CD1c-positive myeloid dendritic cell (primary cell): ENCODE measurements at regions not wholly inside any gene's neighbourhood (a gene's known extent, or its start where the extent isn't known, plus 50 kb on each side); places are given as distances from the start of the nearest gene placed in this dataset.
"Not testable (repeated sequence)": the region's sequence is repeated elsewhere in the genome, so short reads cannot be mapped to it uniquely, and the experiment has no call there.

Experiments
- DNase-seq: peaks from one replicate; pipeline ENCODE4 v3.0.0-alpha.2; 2016; ENCODE audit errors: extremely low spot score

GRCh38 chr10:4638099-4638498 is 187.9 kb upstream of the AKR1E2 start:
- no peak for DNase-seq

- no peak for DNase-seq
Measured at GRCh38 chr10:4637657-4638056, 188.3 kb upstream of the AKR1E2 start.

- DNase-seq = no peak
Measured at GRCh38 chr10:4635883-4636282, 190.1 kb upstream of the AKR1E2 start.

- no peak for DNase-seq
Measured at GRCh38 chr10:4635388-4635787, 190.6 kb upstream of the AKR1E2 start.

- DNase-seq = no peak
Measured at GRCh38 chr10:4633776-4634175, 192.2 kb upstream of the AKR1E2 start.

- DNase-seq = no peak
Measured at GRCh38 chr10:4633186-4633585, 192.8 kb upstream of the AKR1E2 start.

- DNase-seq = no peak
Measured at GRCh38 chr10:4632757-4633156, 193.2 kb upstream of the AKR1E2 start.

- no peak for DNase-seq
Measured at GRCh38 chr10:4626919-4627318, 199.1 kb upstream of the AKR1E2 start.

- DNase-seq = no peak
Measured at GRCh38 chr10:4623757-4624420, 202.1 kb upstream of the AKR1E2 start.

GRCh38 chr10:4623200-4623599 is 202.8 kb upstream of the AKR1E2 start:
- DNase-seq = peak; percentile 16

- no peak for DNase-seq
Measured at GRCh38 chr10:4622384-4622783, 203.6 kb upstream of the AKR1E2 start.

GRCh38 chr10:4617589-4617988 is 208.4 kb upstream of the AKR1E2 start:
- no peak for DNase-seq

GRCh38 chr10:4615042-4615441 is 211.0 kb upstream of the AKR1E2 start:
- DNase-seq = no peak

- DNase-seq = no peak
Measured at GRCh38 chr10:4609251-4609650, 216.8 kb upstream of the AKR1E2 start.

- DNase-seq = no peak
Measured at GRCh38 chr10:4607681-4608080, 218.3 kb upstream of the AKR1E2 start.

GRCh38 chr10:4606856-4607636 is 219.0 kb upstream of the AKR1E2 start:
- DNase-seq = no peak

GRCh38 chr10:4602764-4603491 is 223.1 kb upstream of the AKR1E2 start:
- DNase-seq = no peak

GRCh38 chr10:4599471-4599870 is 226.5 kb upstream of the AKR1E2 start:
- DNase-seq = no peak

GRCh38 chr10:4597898-4598297 is 228.1 kb upstream of the AKR1E2 start:
- DNase-seq = not testable (repeated sequence)

- DNase-seq = no peak
Measured at GRCh38 chr10:4596951-4597350, 229.1 kb upstream of the AKR1E2 start.

GRCh38 chr10:4595719-4596319 is 230.2 kb upstream of the AKR1E2 start:
- DNase-seq = no peak

GRCh38 chr10:4590807-4591206 is 235.2 kb upstream of the AKR1E2 start:
- DNase-seq = no peak
